ENCODE measurements at regions not wholly inside any gene's neighbourhood (a gene's known extent, or its start where the extent isn't known, plus 50 kb on each side); places are given as distances from the start of the nearest gene placed in this dataset.

- intact Hi-C loops (cut with DNase I; ENCODE audit: low total_unique reads), result no loop called here
- TF ChIP-seq, protein P1, sequence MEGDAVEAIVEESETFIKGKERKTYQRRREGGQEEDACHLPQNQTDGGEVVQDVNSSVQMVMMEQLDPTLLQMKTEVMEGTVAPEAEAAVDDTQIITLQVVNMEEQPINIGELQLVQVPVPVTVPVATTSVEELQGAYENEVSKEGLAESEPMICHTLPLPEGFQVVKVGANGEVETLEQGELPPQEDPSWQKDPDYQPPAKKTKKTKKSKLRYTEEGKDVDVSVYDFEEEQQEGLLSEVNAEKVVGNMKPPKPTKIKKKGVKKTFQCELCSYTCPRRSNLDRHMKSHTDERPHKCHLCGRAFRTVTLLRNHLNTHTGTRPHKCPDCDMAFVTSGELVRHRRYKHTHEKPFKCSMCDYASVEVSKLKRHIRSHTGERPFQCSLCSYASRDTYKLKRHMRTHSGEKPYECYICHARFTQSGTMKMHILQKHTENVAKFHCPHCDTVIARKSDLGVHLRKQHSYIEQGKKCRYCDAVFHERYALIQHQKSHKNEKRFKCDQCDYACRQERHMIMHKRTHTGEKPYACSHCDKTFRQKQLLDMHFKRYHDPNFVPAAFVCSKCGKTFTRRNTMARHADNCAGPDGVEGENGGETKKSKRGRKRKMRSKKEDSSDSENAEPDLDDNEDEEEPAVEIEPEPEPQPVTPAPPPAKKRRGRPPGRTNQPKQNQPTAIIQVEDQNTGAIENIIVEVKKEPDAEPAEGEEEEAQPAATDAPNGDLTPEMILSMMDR (IDR thresholded peaks at IDR 0.05 in 8 of 11, conservative IDR thresholded peaks at IDR 0.05 in 3 of 11), result no peak
- no peak for TF ChIP-seq POLR2A (IDR thresholded peaks at IDR 0.05)
- no peak for TF ChIP-seq POLR2AphosphoS5 (IDR thresholded peaks at IDR 0.05)
- Histone ChIP-seq H3K27ac (no peak overlapping the region), H3K4me3 (no peak overlapping the region), H3K36me3 (no peaks in the 10 kb centered on the region), H3K9me3 (no peaks in the 10 kb centered on the region), H3K27me3 (replicated peaks in 1 of 7) (no peaks in the 10 kb centered on the region), H3K4me1 (no peaks in the 10 kb centered on the region)
- no peak for DNase-seq
- 41 to 78% (median 69%) methylated on average over 3 of the region's 3 CpGs for WGBS, 5 donors
These were observed 334.7 kb downstream of the AMY1C start for GRCh38 chr1:104084380-104084779.

GRCh38 chr1:104092698-104093097 lies 343.0 kb downstream of the AMY1C start:
- 62 to 89% (median 84%) methylated on average over 1 of the region's 1 CpG for WGBS, 5 donors
- TF ChIP-seq POLR2A (IDR thresholded peaks at IDR 0.05) (no peak), POLR2AphosphoS5 (IDR thresholded peaks at IDR 0.05) (no peak)
- TF ChIP-seq, protein P1 (IDR thresholded peaks at IDR 0.05 in 8 of 11, conservative IDR thresholded peaks at IDR 0.05 in 3 of 11), result no peak
- intact Hi-C loops (cut with DNase I; ENCODE audit: low total_unique reads), result no loop called here

GRCh38 chr1:104098837-104099236 lies 349.1 kb downstream of the AMY1C start:
- DNase-seq, result no peak
- no peaks in the 10 kb centered on the region for H3K27me3 ChIP-seq (replicated peaks in 1 of 7)
- no peak overlapping the region for H3K27ac ChIP-seq
- no peaks in the 10 kb centered on the region for H3K36me3 ChIP-seq
- intact Hi-C loops (cut with DNase I; ENCODE audit: low total_unique reads), result no loop called here
- no peak for TF ChIP-seq POLR2AphosphoS5 (IDR thresholded peaks at IDR 0.05)
- TF ChIP-seq, protein P1 (IDR thresholded peaks at IDR 0.05 in 8 of 11, conservative IDR thresholded peaks at IDR 0.05 in 3 of 11), result no peak
- no peak for TF ChIP-seq POLR2A (IDR thresholded peaks at IDR 0.05)
- no peak overlapping the region for H3K4me3 ChIP-seq
- no peaks in the 10 kb centered on the region for H3K9me3 ChIP-seq
- 53 to 72% (median 63%) methylated on average over 3 of the region's 3 CpGs for WGBS, 5 donors
- no peaks in the 10 kb centered on the region for H3K4me1 ChIP-seq

More at GRCh38 chr1:104092698-104093097, 343.0 kb downstream of the AMY1C start:
- no peaks in the 10 kb centered on the region for H3K27me3 ChIP-seq (replicated peaks in 1 of 7)
- no peak for DNase-seq
- H3K9me3 ChIP-seq, result no peaks in the 10 kb centered on the region
- no peak overlapping the region for H3K4me3 ChIP-seq
- no peaks in the 10 kb centered on the region for H3K4me1 ChIP-seq
- H3K36me3 ChIP-seq, result no peaks in the 10 kb centered on the region
- H3K27ac ChIP-seq, result no peak overlapping the region

DNA sequence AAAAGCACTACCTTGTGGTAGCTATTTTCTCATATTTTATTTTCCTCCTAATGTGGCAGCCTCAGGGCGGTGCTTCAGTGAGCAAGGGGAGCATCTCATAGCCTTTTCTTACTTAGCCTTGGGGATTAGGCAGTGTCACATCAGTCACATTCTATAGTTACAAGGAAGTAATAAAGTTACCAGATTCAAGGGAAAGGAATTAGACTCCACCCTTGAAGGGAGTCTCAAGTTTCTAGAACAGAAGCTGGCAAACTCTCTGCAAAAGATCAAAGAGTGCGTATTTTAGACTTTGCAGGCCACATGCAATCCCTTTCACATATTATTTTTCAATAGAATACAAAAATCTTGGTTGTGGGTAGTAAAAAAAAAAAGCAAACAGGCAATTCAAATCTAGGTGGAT lies 350.4 kb downstream of the AMY1C start:
- intact Hi-C loops (cut with DNase I; ENCODE audit: low total_unique reads), result no loop called here
- whole genome bisulfite sequencing, 5 donors, result 77 to 93% (median 84%) methylated on average over 2 of the region's 2 CpGs
- TF ChIP-seq POLR2A (IDR thresholded peaks at IDR 0.05) (no peak), POLR2AphosphoS5 (IDR thresholded peaks at IDR 0.05) (no peak)
- TF ChIP-seq, protein P1 (IDR thresholded peaks at IDR 0.05 in 8 of 11, conservative IDR thresholded peaks at IDR 0.05 in 3 of 11), result no peak

More for the DNA sequence above, 350.4 kb downstream of the AMY1C start:
- Histone ChIP-seq H3K4me1 (no peaks in the 10 kb centered on the region), H3K36me3 (no peaks in the 10 kb centered on the region), H3K9me3 (no peaks in the 10 kb centered on the region), H3K27me3 (replicated peaks in 1 of 7) (no peaks in the 10 kb centered on the region), H3K27ac (no peak overlapping the region), H3K4me3 (no peak overlapping the region)
- no peak for DNase-seq
